Stimulated activated naive B cell treated with anti-CD40 and anti-IgM and Interleukin-4, amounts not matched to agents 10 μg/mL and 1 μg/mL and 100 μg/mL, for 72 hours (primary cell): ENCODE measurements at regions not wholly inside any gene's neighbourhood (a gene's known extent, or its start where the extent isn't known, plus 50 kb on each side); places are given as distances from the start of the nearest gene placed in this dataset.

Experiments
- ATAC-seq, 2 donors: fragments of 150-1000 bp; cut with Tn5 transposase; replicated peaks; 2 replicates each; pipeline ENCODE4 v1.10.0; 2021; ENCODE audit warnings: moderate library complexity in 1 of 2
- DNase-seq: peaks from one replicate; pipeline ENCODE4 v3.0.0; 2021
- H3K27ac Mint-ChIP-seq: one replicate; pipeline ENCODE4 v1.8.0; 2022; ENCODE audit warnings: mild to moderate bottlenecking, mixed read lengths
- H3K27me3 Mint-ChIP-seq, 2 donors: one replicate each; pipeline ENCODE4 v1.8.0; 2022; ENCODE audit warnings: mixed read lengths in 2 of 2
- H3K36me3 Mint-ChIP-seq, 2 donors: one replicate each; pipeline ENCODE4 v1.8.0; 2022; ENCODE audit warnings: mixed read lengths in 2 of 2, mild to moderate bottlenecking in 1 of 2
- H3K4me1 Mint-ChIP-seq, 2 donors: one replicate each; pipeline ENCODE4 v1.8.0; 2022; ENCODE audit warnings: mixed read lengths in 2 of 2, mild to moderate bottlenecking in 1 of 2
- H3K4me3 Mint-ChIP-seq, 2 donors: one replicate each; pipeline ENCODE4 v1.8.0; 2022; ENCODE audit warnings: mild to moderate bottlenecking in 2 of 2, mixed read lengths in 2 of 2, moderate library complexity in 1 of 2
- H3K9me3 Mint-ChIP-seq, 2 donors: one replicate each; pipeline ENCODE4 v1.8.0; 2022; ENCODE audit warnings: mixed read lengths in 2 of 2, mild to moderate bottlenecking in 1 of 2

DNA sequence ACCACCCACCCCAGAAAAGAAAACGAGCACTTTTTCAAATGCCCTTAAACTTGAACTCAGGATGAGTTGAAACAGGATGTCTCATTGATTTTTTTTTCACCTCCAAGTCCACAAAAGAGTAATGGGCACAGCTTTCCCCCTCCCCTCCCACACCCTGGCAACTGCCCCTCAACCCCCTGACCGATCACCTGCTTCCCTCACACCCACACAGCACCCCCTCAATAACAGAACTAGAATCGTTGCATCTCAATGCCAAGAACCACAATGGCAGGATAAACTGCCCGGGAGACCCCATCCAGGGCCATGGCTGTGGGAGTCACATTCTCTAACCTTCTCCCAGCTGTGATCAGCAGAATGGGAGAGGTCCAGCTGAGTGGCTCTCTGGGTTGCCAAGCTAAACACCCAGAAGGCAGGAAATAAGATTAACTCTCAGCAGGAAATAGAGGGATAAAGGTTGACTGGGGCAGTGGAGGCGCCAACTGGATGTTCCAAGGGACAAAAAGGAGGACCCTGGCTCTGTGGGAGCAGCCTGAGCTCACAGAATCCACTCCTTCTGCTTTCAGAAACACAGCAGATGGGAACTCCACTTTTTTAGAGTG, 128.0 kb upstream of the SDK2 start:
- H3K9me3 Mint-ChIP-seq = no peaks in the 10 kb centered on the region
- H3K4me1 Mint-ChIP-seq = no peaks in the 10 kb centered on the region
- no peak overlapping the region for H3K27ac Mint-ChIP-seq
- H3K36me3 Mint-ChIP-seq = no peaks in the 10 kb centered on the region
- no peak overlapping the region for H3K4me3 Mint-ChIP-seq
- ATAC-seq (no peak), DNase-seq (no peak)
- H3K27me3 Mint-ChIP-seq = peaks cover 32 to 44% of the 10 kb centered on the region in 2 donors

DNA sequence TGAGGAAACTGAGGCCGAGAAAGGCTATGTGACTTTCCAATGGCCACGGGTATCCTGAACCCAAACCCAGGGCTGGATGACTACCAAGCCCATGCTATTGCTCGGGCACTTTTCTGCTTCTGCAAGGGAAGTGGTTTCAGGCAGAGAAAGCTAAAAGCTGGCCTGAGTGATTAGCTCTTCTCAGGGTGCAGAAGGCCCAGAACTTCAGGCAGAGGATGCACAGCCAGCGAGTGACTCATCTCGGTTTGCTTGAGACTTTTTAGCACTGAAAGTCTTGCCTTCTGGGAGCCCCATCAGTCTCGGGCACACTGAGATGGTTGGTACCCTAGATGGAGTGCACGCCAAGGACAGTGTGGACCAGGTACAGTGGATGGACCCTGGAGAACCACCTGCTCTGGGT, 129.5 kb upstream of the SDK2 start:
- Mint-ChIP-seq H3K4me1 (no peaks in the 10 kb centered on the region), H3K27ac (no peak overlapping the region), H3K27me3 (peaks cover 27 to 49% of the 10 kb centered on the region in 2 donors), H3K36me3 (no peaks in the 10 kb centered on the region), H3K9me3 (no peaks in the 10 kb centered on the region), H3K4me3 (no peak overlapping the region)
- DNase-seq (no peak), ATAC-seq (no peak)

GRCh38 chr17:73774852-73775251, 130.6 kb upstream of the SDK2 start:
- no peaks in the 10 kb centered on the region for H3K9me3 Mint-ChIP-seq

DNA sequence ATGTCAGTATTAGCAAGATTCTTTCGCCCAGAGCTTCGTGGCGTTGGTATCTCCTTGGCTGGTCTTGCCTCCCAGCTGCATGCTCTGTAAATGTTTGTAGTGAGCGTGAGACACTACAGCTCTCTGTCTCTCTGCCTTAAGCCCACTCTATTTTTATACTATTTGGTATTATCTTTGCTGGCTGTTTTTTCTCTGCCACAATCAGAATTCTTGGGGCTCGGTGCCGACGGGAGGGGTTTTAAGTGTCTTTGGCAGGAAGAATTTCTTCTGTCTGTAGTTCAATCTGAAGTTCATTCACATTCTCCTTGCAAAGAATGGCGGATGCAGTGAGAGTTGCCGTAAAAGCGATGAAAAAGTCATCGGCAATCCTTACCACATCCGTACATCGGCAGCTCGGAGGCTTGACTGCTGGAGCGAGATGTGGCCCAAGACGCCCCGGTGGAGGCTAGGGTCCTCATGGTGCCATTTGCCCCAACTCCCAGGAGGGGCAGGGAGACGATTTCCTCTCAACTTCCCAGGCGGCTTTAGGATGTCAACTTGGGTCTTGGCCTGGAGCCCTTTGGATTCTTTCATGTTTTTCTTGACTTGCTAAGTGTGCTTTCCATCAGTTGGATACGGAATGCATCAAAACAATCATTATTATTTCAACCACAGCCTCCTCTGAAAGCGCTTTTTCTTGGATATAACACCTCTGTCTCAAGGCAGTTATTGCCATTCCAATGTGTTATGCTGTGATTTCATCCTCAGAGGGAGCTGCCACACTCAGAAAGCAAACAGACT, 132.3 kb upstream of the SDK2 start:
- Mint-ChIP-seq H3K27ac (no peak overlapping the region), H3K4me3 (no peak overlapping the region), H3K4me1 (no peaks in the 10 kb centered on the region), H3K36me3 (no peaks in the 10 kb centered on the region), H3K9me3 (peaks cover 0 to 2% of the 10 kb centered on the region in 2 donors), H3K27me3 (peaks cover 19 to 33% of the 10 kb centered on the region in 2 donors)
- DNase-seq = no peak
- no peak for ATAC-seq

More at GRCh38 chr17:73774852-73775251, 130.6 kb upstream of the SDK2 start:
- H3K27me3 Mint-ChIP-seq = peaks cover 29 to 41% of the 10 kb centered on the region in 2 donors
- no peak overlapping the region for H3K4me3 Mint-ChIP-seq
- no peak overlapping the region for H3K27ac Mint-ChIP-seq
- no peak for ATAC-seq
- H3K4me1 Mint-ChIP-seq = no peaks in the 10 kb centered on the region
- DNase-seq = no peak
- H3K36me3 Mint-ChIP-seq = no peaks in the 10 kb centered on the region

GRCh38 chr17:73777131-73777449, 132.8 kb upstream of the SDK2 start:
- Mint-ChIP-seq H3K27ac (peak overlapping the region; percentile 4), H3K4me1 (no peaks in the 10 kb centered on the region), H3K27me3 (peaks cover 15 to 29% of the 10 kb centered on the region in 2 donors), H3K36me3 (no peaks in the 10 kb centered on the region), H3K9me3 (peaks cover 0 to 2% of the 10 kb centered on the region in 2 donors), H3K4me3 (no peak overlapping the region)
- DNase-seq (no peak), ATAC-seq (no peak)

- Mint-ChIP-seq H3K27me3 (peaks cover 38 to 43% of the 10 kb centered on the region in 2 donors), H3K9me3 (peaks cover 0 to 2% of the 10 kb centered on the region in 2 donors), H3K4me3 (no peak overlapping the region), H3K27ac (no peak overlapping the region), H3K4me1 (no peaks in the 10 kb centered on the region), H3K36me3 (no peaks in the 10 kb centered on the region)
- ATAC-seq = no peak
- no peak for DNase-seq
Measured at GRCh38 chr17:73782231-73782630, 138.0 kb upstream of the SDK2 start.

- ATAC-seq (no peak), DNase-seq (no peak)
- Mint-ChIP-seq H3K36me3 (no peaks in the 10 kb centered on the region), H3K27me3 (peaks cover 41 to 43% of the 10 kb centered on the region in 2 donors), H3K9me3 (peaks cover 0 to 2% of the 10 kb centered on the region in 2 donors), H3K4me3 (no peak overlapping the region), H3K27ac (no peak overlapping the region), H3K4me1 (no peaks in the 10 kb centered on the region)
Measured at GRCh38 chr17:73782641-73783381, 138.6 kb upstream of the SDK2 start.

- no peaks in the 10 kb centered on the region for H3K4me1 Mint-ChIP-seq
- H3K9me3 Mint-ChIP-seq = peaks cover 0 to 2% of the 10 kb centered on the region in 2 donors
- H3K27me3 Mint-ChIP-seq = peaks cover 41 to 45% of the 10 kb centered on the region in 2 donors
- DNase-seq = no peak
- H3K27ac Mint-ChIP-seq = no peak overlapping the region
- ATAC-seq = no peak
- no peak overlapping the region for H3K4me3 Mint-ChIP-seq
- H3K36me3 Mint-ChIP-seq = no peaks in the 10 kb centered on the region
Measured at GRCh38 chr17:73783382-73783766, 139.1 kb upstream of the SDK2 start.

- DNase-seq (no peak), ATAC-seq (no peak)
- Mint-ChIP-seq H3K4me3 (no peak overlapping the region), H3K36me3 (no peaks in the 10 kb centered on the region), H3K27me3 (peaks cover 39 to 48% of the 10 kb centered on the region in 2 donors), H3K9me3 (peaks cover 0 to 2% of the 10 kb centered on the region in 2 donors), H3K27ac (no peak overlapping the region), H3K4me1 (no peaks in the 10 kb centered on the region)
Measured at GRCh38 chr17:73783945-73784603, 139.8 kb upstream of the SDK2 start.

DNA sequence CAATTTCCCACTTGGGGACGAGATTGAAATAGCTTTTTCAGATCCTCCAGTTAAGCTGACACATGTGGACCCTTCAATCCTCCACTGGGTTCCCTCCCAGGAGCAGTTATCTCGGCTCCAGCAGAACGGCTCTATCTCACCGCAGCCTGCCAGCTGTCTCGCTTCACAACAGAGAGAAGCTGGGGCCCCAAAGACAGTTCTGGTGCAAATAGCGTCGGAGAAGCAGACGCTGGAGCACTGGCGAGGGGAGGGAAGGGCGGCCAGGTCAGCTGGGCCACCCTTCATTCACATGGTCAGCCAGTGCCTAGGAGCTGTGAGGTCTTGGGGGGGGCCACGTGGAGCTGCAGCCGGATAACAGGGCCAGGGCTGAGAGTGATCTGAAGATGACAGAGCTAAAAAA, 141.3 kb upstream of the SDK2 start:
- H3K4me3 Mint-ChIP-seq = no peak overlapping the region
- H3K27ac Mint-ChIP-seq = no peak overlapping the region
- DNase-seq = no peak
- peaks cover 0 to under 1% of the 10 kb centered on the region in 2 donors for H3K9me3 Mint-ChIP-seq
- no peak for ATAC-seq
- no peaks in the 10 kb centered on the region for H3K4me1 Mint-ChIP-seq
- peaks cover 45 to 48% of the 10 kb centered on the region in 2 donors for H3K27me3 Mint-ChIP-seq
- no peaks in the 10 kb centered on the region for H3K36me3 Mint-ChIP-seq

GRCh38 chr17:73785958-73786743, 141.9 kb upstream of the SDK2 start:
- Mint-ChIP-seq H3K36me3 (no peaks in the 10 kb centered on the region), H3K27ac (no peak overlapping the region), H3K4me3 (no peak overlapping the region), H3K27me3 (peaks cover 46 to 48% of the 10 kb centered on the region in 2 donors), H3K4me1 (no peaks in the 10 kb centered on the region), H3K9me3 (no peaks in the 10 kb centered on the region)
- DNase-seq (no peak), ATAC-seq (no peak)

GRCh38 chr17:73787076-73788059, 143.1 kb upstream of the SDK2 start:
- Mint-ChIP-seq H3K4me1 (no peaks in the 10 kb centered on the region), H3K4me3 (no peak overlapping the region), H3K27ac (no peak overlapping the region), H3K36me3 (no peaks in the 10 kb centered on the region), H3K9me3 (no peaks in the 10 kb centered on the region), H3K27me3 (peaks cover 46 to 48% of the 10 kb centered on the region in 2 donors)
- ATAC-seq (no peak), DNase-seq (no peak)

- Mint-ChIP-seq H3K9me3 (no peaks in the 10 kb centered on the region), H3K36me3 (no peaks in the 10 kb centered on the region), H3K27me3 (peaks cover 40 to 41% of the 10 kb centered on the region in 2 donors), H3K27ac (no peak overlapping the region), H3K4me3 (no peak overlapping the region), H3K4me1 (no peaks in the 10 kb centered on the region)
- no peak for ATAC-seq
- DNase-seq = no peak
Measured at GRCh38 chr17:73788111-73788510, 143.9 kb upstream of the SDK2 start.
